HG02973 (cell line): ENCODE measurements at regions not wholly inside any gene's neighbourhood (a gene's known extent, or its start where the extent isn't known, plus 50 kb on each side); places are given as distances from the start of the nearest gene placed in this dataset.
"Not testable (repeated sequence)": the region's sequence is repeated elsewhere in the genome, so short reads cannot be mapped to it uniquely, and the experiment has no call there.

Experiments used
- ATAC-seq: cut with Tn5 transposase; IDR thresholded peaks from one replicate; pipeline ENCODE4 v1.9.1; 2021; ENCODE audit warnings: moderate library complexity; ENCODE audit not compliant: unreplicated experiment

DNA sequence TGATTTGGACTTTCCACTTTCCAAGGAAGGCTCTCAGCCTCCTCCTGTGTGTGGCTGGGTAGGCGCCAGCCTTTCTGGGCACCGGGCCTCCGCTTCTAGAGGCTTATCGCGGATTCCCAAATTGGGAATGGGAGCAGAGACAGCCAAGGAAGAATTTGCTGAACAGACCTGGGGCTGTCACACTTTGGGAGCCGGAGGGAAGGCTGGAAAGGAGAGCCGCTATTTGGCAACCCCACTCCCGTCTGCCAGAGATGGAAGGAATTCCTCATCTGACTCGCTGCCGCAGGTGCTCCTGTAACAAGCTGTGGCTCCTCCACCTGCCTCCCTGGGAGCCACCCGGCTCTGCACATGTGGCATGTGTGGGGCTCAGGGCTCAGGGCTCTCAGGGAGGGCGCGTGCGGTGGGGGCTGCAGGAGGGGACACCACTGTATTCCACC, 50.8 kb upstream of the ECHDC3 start:
- no peak for ATAC-seq

DNA sequence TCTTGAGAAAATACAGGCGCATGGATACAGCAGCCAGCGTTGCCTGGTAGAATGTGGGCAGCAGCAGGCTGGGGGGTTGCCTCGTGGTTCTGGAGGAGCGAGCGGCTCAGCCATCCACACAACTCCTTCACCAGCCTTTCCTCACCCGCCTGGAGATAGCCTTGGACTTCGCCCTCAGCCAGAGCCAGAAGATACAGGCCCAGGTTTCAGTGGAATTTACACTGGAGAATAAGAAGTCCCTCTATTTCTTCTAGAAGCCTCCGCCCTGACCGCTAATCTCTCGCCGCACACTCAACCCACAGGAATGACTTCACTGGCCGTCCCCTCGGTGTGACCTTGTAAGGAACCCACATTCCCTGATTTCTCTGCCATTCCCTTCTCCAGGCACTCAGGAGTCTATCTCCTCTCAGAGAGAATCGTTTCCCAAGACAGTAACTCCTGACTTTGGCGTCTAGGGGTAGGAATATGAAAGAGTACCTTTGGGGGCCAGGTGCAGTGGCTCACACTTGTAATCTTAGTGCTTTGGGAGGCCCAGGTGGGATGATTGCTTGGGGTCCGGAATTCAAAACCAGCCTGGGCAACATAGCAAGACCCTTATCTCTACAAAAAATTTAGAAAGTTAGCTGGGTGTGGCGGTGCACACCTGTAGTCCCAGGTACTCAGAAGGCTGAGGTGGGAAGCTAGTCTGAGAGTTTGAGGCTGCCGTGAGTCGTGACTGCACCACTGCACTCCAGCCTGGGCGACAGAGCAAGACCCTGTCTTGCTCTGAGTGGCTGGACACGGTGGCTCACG, 52.0 kb upstream of the ECHDC3 start:
- no peak for ATAC-seq

GRCh38 chr10:11688448-11688795, 53.8 kb upstream of the ECHDC3 start:
- not testable (repeated sequence) for ATAC-seq

GRCh38 chr10:11687779-11688447, 54.3 kb upstream of the ECHDC3 start:
- ATAC-seq: no peak

- ATAC-seq: no peak
These were observed 54.8 kb upstream of the ECHDC3 start for GRCh38 chr10:11687357-11687771.

- ATAC-seq: no peak
These were observed 56.4 kb upstream of the ECHDC3 start for GRCh38 chr10:11685787-11686218.

- peak; percentile 55 for ATAC-seq
These were observed 57.2 kb upstream of the ECHDC3 start for GRCh38 chr10:11684717-11685645.

GRCh38 chr10:11684341-11684716, 57.9 kb upstream of the ECHDC3 start:
- peak; percentile 2 for ATAC-seq

DNA sequence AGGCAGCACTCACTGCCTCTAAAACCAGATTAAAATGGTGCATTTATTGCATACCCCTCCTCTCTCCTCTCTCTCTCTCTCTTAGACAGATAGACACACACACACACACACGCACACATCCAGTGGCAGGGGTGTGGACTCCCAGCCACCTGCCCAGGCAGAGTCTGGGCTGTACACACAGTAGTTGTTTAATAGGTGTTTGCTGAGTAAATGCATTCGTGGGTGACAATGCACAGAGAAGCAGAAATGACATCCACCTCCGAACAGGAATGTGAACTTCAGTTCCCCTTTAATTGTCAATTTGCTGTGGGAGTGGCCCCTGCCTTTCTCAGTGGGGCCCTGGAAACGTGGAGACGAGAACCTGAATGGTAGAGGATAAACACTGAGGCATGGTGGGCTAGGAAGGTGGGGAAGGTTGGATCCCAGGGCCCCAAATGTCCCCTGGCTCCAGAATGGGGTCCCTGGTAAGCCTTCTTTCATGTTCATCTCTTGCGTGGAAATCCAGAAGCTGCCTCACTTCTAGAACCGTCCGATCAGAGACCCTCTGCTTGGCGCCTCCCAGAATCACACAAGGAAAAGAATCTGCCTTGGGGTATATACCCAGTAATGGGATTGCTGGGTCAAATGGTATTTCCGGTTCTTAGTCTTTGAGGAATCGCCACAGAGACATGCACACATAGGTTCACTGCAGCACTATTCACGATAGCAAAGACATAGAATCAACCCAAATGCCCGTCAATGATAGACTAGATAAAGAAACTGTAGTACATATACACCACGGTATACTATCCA, 58.5 kb upstream of the ECHDC3 start:
- ATAC-seq: no peak

DNA sequence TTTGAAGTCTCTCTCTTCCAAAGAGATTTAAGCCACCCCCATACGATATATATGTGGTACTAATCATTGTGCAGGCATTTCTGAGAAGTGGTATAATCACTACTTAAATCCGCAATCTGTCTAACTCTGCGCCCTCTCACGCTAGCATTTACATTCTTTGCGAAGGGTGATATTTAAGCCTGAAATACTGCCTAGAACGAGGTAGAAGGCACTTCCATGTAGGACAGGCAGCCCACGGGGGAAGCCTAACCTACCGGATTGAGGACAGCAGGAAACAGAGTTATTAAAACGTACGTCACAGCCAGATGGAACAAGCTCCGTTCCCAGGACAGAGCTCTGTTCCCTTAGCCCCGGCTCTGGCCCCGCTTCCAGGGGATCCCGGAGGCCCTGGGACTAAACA, 59.3 kb upstream of the ECHDC3 start:
- ATAC-seq: no peak

DNA sequence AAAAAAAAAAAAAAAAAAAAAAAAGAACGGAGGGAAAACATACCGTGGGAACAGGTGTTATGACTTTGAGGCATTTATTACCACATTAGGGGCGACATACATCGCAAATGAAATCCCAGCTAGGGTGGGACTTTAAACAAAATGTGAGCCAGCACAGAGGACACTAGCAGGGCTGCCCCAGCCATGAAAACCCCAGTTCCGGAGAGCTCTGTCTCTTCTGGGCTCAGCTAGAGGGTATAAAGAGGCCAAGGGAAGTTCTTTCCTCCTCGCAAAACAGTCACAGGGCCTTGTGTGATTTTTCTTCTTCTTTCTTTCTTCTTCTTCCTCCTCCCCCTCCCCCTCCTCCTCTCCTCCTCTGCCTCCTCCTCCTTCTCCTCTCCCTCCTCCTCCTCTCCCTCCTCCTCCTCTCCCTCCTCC, 59.9 kb upstream of the ECHDC3 start:
- no peak for ATAC-seq

- ATAC-seq: no peak
These were observed 61.7 kb upstream of the ECHDC3 start for GRCh38 chr10:11680496-11680895.

DNA sequence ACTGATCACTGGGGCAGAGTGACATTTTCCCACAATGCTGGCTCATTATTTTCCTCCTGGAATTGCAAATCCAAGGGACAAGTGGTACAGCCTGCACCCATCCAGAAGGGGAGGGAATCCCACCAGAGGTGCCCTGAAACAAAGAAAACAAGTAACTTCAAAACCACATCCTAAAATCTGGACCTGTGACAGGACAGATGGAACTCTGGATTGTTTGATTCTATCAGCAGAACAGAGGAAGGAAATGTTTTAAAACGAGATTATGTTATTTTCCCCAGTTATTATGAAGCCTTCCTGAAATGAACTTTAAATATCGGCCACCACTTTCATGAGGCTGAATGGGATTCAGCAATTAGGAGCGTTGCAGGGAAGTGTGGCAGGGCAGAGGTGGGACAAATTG, 62.2 kb upstream of the ECHDC3 start:
- ATAC-seq: no peak

GRCh38 chr10:11678074-11678793, 63.9 kb upstream of the ECHDC3 start:
- peak; percentile 75 for ATAC-seq

- peak; percentile 21 for ATAC-seq
These were observed 64.7 kb upstream of the ECHDC3 start for GRCh38 chr10:11677480-11677879.

GRCh38 chr10:11673346-11674280, 62.2 kb upstream of the USP6NL start:
- ATAC-seq: no peak

DNA sequence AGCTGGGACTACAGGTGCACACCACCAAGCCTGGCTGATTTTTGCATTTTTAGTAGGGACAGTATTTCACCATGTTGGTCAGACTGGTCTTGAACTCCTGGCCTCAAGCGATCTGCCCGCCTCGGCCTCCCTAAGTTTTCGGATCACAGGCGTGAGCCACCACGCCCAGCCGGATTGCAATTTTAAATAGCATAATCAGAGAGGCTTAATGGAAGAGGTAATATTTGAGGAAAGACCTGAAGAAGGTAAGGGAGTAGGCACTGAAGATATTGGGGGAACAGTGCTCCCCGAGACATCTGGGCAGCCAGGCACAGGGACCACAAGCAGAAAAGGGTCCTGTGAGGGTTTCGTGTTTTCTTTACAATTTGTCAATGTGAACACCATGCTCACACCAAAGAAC, 61.4 kb upstream of the USP6NL start:
- ATAC-seq: no peak

DNA sequence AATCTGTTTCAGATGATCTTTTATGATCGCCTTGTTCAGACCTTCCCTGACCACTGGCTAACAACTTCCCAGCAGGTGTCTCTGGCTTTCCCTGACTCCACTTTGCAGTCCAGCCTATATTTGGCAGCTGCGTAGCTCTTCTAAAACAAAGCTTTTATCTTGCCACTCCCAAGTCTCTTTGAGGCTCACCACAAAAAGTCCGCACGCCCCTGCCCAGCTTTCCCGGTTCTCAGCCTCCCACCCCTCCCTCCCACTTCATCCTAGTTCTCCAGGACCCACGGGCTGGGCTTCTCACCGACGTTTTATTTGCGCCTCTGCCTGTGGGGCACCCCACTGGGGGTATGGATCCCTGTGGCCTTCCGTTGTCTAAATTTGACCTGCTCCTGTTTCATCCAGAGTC, 58.9 kb upstream of the USP6NL start:
- no peak for ATAC-seq
